AG09309 (cell line): ENCODE measurements at regions not wholly inside any gene's neighbourhood (a gene's known extent, or its start where the extent isn't known, plus 50 kb on each side); places are given as distances from the start of the nearest gene placed in this dataset.

ENCODE experiments used
- DNase-seq: peaks from one replicate; pipeline ENCODE4 v3.0.0-alpha.2; 2010; ENCODE audit warnings: low read depth
- H3K4me3 ChIP-seq: 2 replicates; pipeline ENCODE4 v1.5.1; 2011; ENCODE audit warnings: mild to moderate bottlenecking, low read depth, low read length, moderate library complexity; ENCODE audit not compliant: control insufficient read depth
- TF ChIP-seq, protein P1 (sequence below): IDR thresholded peaks from 2 replicates; pipeline ENCODE4 v1.5.1; 2011; ENCODE audit warnings: mild to moderate bottlenecking, low read depth, low read length, inconsistent platforms; ENCODE audit not compliant: insufficient read depth, control insufficient read depth; ENCODE audit errors: missing control alignments

DNA sequence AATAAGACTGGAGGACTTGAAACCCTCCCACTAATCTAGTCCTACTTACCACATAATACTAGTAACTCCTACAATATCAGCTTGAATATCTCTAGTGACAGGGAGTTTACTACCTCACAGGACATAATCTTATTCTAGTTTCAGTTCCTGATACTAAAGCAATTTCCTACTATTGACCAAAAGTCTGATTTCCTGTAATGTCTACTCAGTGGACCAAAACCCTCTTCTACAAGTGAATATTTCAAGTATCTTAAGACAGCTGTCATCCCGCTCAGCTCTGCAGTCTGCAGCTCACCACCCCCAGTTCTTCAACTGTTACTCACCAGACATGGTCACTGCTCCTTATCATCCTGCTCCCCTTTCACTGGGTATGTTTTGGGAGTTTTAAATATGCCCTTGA, 70.8 kb upstream of the TMCC3 start:
- no peak for DNase-seq
- TF ChIP-seq, protein P1, sequence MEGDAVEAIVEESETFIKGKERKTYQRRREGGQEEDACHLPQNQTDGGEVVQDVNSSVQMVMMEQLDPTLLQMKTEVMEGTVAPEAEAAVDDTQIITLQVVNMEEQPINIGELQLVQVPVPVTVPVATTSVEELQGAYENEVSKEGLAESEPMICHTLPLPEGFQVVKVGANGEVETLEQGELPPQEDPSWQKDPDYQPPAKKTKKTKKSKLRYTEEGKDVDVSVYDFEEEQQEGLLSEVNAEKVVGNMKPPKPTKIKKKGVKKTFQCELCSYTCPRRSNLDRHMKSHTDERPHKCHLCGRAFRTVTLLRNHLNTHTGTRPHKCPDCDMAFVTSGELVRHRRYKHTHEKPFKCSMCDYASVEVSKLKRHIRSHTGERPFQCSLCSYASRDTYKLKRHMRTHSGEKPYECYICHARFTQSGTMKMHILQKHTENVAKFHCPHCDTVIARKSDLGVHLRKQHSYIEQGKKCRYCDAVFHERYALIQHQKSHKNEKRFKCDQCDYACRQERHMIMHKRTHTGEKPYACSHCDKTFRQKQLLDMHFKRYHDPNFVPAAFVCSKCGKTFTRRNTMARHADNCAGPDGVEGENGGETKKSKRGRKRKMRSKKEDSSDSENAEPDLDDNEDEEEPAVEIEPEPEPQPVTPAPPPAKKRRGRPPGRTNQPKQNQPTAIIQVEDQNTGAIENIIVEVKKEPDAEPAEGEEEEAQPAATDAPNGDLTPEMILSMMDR, result no peak
- H3K4me3 ChIP-seq, result no peak overlapping the region

- TF ChIP-seq, protein P1, result no peak
- H3K4me3 ChIP-seq, result no peak overlapping the region
- DNase-seq, result no peak
Measured at GRCh38 chr12:94718114-94718513, 67.8 kb upstream of the TMCC3 start.

GRCh38 chr12:94717656-94718055, 67.3 kb upstream of the TMCC3 start:
- no peak for DNase-seq
- TF ChIP-seq, protein P1, result no peak
- no peak overlapping the region for H3K4me3 ChIP-seq

DNA sequence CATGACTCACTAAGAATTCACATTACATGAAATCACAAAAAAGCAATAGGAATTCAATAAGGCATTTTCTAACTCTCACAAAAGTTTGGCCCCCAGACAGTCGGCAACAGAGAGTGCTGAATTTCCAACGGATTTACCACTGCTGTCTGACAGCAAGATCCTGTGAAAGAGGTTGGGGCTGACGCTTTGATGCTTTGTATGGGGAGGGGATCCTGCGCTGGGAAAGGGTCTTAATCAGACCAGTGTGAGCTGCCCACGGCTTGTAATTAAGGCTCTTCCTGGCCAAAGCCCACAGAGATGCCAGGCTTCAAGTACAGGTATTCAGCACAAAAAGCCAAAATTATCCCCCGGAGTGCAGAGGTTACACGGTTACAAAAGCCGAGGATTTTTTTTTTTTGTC, 66.8 kb upstream of the TMCC3 start:
- no peak overlapping the region for H3K4me3 ChIP-seq
- TF ChIP-seq, protein P1, result no peak
- DNase-seq, result no peak

DNA sequence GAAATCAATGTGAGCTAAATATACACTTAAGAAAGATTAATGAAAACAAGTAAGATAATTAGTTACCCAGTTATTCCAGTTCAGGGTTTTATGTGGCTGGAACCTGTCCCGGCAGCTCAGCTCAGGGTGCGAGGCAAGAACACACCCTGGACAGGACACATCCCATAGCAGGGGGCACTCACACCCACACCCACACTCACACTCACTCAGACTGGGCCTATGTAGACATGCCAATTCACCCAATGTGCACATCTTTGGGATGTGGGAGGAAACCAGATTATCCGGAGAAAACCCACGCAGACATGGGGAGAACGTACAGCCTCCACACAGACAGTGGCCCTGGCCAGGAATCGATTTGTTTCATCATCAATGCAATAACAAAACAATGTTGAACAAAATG, 66.0 kb upstream of the TMCC3 start:
- no peak for DNase-seq
- H3K4me3 ChIP-seq, result no peak overlapping the region
- TF ChIP-seq, protein P1, result no peak

DNA sequence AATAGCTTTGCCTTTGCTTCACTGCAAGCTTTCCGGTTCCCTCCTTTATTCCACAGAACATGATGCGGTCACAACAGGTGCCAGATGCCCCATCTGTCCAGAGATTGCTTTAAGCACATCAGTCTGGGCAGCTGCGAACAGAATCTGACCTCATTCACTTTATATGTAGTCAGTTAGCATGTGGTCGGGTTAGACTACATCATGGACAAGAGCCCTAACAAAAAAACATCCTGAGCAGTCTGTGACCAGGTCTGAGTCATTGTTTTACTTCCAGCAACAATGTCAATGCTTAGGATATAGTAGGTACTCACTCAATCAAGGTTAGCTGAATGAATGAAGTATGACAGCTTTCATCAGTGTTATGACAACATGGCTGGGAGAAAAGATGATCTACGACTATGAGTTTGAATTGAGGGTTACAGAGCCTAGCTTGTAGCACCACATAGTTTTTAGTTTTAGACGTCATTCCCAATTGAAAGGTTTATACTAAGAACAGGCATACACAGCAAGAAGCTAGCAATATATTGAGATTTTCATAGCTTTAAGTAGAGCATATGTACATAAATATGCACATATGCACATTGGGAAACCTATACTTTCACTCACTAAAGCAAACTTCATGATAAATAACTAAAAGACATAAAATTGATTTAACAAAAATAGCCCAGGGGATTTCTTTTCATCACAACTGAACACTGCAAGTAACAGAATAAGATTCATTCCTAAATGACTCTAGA, 64.2 kb upstream of the TMCC3 start:
- no peak overlapping the region for H3K4me3 ChIP-seq
- TF ChIP-seq, protein P1, result no peak
- DNase-seq, result no peak
